Neural crest cell (in vitro differentiated cells): ENCODE measurements at regions not wholly inside any gene's neighbourhood (a gene's known extent, or its start where the extent isn't known, plus 50 kb on each side); places are given as distances from the start of the nearest gene placed in this dataset.

ENCODE experiments used
- DNase-seq: peaks from one replicate; pipeline ENCODE4 v3.0.0; 2021; ENCODE audit warnings: low read depth, mixed read lengths, low spot score
- H3K27ac Mint-ChIP-seq: one replicate; pipeline ENCODE4 v1.8.0; 2021; ENCODE audit warnings: mild to moderate bottlenecking, mixed read lengths; ENCODE audit not compliant: unreplicated experiment
- H3K27me3 Mint-ChIP-seq: 2 replicates; pipeline ENCODE4 v1.8.0; 2021; ENCODE audit warnings: low read depth, mild to moderate bottlenecking, mixed read lengths
- H3K36me3 Mint-ChIP-seq: 2 replicates; pipeline ENCODE4 v1.8.0; 2021; ENCODE audit warnings: low read depth, mild to moderate bottlenecking, mixed read lengths
- H3K4me1 Mint-ChIP-seq: 2 replicates; pipeline ENCODE4 v1.8.0; 2021; ENCODE audit warnings: mixed read lengths
- H3K4me3 Mint-ChIP-seq: one replicate; pipeline ENCODE4 v1.8.0; 2021; ENCODE audit warnings: mild to moderate bottlenecking, mixed read lengths
- H3K9me3 Mint-ChIP-seq: 2 replicates; pipeline ENCODE4 v1.8.0; 2021; ENCODE audit warnings: mixed read lengths
- TF ChIP-seq, protein P1 (sequence below): fragments of 200-600 bp; sonication (generic); conservative IDR thresholded peaks from 2 replicates; pipeline ENCODE4 v1.5.0; 2021; ENCODE audit warnings: antibody characterized with exemption, mild to moderate bottlenecking

DNA sequence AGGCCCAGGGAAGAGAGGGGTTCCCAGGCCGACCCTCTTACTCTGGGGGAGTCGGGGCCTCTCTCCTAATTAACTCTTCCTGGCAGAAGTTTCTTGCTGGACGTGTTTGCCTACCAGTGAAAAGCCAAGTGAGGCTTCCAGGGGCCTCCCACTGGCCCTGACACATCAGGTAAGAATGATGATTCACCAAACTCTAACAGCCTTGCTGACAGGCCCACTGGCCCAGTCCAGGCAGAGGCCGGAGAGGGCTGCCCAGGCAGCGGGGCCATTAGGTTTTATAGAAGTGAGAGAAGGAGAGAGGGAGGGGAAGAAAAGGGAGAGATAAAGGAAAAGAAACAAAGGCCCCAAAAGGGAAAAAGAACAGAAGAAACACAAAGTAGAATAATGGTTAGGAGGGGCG is 50.8 kb upstream of the FOXE1 start:
- H3K27ac Mint-ChIP-seq: no peak overlapping the region

DNA sequence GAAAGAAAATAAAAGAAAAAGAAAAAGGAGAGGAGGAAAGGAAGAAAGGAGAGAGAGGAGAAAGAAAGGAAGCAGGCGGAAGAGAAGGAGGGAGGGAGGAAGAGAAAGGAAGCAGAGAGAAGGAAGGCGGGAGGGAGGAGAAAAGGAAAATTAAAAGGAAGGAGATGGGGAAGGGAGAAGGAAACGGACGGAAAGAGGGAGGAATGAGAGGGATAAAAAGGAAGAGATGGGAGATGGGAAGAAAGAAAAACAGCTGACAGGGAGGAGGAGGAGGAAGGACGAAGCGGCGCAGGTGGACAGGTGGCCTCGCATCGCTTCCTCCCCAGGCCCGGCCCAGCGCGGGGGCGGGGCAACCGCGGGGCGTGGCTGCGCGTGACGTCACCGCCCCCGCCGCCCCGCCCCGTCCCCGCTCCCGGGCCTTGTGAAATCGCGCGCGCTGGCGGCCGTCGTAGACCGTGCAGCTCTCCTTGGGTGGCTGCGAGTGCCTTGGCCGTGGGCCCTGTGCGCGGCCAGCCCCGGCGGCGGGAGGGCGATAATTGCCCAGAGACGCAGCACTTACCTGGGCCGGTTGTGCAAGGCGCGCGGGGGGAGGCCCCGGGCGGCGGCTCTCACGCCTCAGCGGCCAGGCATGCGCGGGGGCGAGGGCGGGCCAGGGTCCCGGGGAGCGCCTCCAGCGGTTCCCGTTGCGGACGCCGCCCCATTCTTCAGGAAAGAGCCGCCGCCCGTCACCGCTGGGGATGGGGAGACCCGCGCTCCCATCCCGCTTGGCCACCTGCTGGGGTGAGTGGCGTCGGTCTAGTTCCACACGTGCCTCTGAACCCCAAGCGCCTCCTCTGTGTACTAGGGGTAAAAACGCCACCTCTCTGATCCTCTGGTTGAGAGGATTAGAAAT is 49.6 kb upstream of the FOXE1 start:
- Mint-ChIP-seq H3K27me3 (peaks cover 77% of the 10 kb centered on the region), H3K4me3 (peak overlapping the region; percentile 77), H3K36me3 (no peaks in the 10 kb centered on the region), H3K9me3 (no peaks in the 10 kb centered on the region), H3K4me1 (no peaks in the 10 kb centered on the region), H3K27ac (no peak overlapping the region)
- DNase-seq: peak; percentile 55
- TF ChIP-seq, protein P1, sequence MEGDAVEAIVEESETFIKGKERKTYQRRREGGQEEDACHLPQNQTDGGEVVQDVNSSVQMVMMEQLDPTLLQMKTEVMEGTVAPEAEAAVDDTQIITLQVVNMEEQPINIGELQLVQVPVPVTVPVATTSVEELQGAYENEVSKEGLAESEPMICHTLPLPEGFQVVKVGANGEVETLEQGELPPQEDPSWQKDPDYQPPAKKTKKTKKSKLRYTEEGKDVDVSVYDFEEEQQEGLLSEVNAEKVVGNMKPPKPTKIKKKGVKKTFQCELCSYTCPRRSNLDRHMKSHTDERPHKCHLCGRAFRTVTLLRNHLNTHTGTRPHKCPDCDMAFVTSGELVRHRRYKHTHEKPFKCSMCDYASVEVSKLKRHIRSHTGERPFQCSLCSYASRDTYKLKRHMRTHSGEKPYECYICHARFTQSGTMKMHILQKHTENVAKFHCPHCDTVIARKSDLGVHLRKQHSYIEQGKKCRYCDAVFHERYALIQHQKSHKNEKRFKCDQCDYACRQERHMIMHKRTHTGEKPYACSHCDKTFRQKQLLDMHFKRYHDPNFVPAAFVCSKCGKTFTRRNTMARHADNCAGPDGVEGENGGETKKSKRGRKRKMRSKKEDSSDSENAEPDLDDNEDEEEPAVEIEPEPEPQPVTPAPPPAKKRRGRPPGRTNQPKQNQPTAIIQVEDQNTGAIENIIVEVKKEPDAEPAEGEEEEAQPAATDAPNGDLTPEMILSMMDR: peak; percentile 36

More for the DNA sequence above, 50.8 kb upstream of the FOXE1 start:
- TF ChIP-seq, protein P1: no peak
- Mint-ChIP-seq H3K36me3 (no peaks in the 10 kb centered on the region), H3K9me3 (no peaks in the 10 kb centered on the region), H3K27me3 (peaks cover 71% of the 10 kb centered on the region), H3K4me1 (no peaks in the 10 kb centered on the region), H3K4me3 (peak overlapping the region; percentile 44)
- no peak for DNase-seq
